Cerebellar nuclear complex (tissue), 1 donor: ENCODE measurements at regions not wholly inside any gene's neighbourhood (a gene's known extent, or its start where the extent isn't known, plus 50 kb on each side); places are given as distances from the start of the nearest gene placed in this dataset.
"Not testable (repeated sequence)": the region's sequence is repeated elsewhere in the genome, so short reads cannot be mapped to it uniquely, and the experiment has no call there.

Experiments
- DNase-seq, 2 experiments: peaks; one replicate each; lab custom pipeline; 2025; lab: John Stamatoyannopoulos, UW

DNA sequence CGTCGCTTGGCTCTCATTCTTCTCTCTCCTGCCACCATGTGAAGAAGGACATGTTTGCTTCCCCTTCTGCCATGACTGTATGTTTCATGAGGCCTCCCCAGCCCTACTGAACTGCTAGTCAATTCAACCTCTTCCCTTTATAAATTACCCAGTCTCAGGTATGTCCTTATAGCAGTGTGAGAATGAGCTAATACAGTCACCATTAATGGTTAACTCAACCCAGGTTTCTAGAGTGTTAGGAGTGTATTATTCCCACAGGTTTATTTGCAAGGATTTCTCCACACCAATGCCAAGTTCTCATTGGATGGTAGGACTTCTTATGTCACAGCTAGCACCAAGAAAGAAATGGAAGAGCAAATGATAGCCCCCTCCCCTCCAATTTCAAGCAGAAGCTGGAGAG is 71.9 kb downstream of the DYNAP start:
- no peak for DNase-seq

DNA sequence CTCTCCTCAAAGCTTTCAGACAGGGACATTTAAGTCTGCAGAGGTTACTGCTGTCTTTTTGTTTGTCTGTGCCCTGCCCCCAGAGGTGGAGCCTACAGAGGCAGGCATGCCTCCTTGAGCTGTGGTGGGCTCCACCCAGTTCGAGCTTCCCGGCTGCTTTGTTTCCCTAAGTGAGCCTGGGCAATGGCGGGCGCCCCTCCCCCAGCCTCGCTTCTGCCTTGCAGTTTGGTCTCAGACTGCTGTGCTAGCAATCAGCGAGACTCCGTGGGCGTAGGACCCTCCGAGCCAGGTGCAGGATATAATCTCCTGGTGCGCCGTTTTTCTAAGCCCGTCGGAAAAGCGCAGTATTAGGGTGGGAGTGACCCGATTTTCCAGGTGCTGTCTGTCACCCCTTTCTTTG is 78.7 kb downstream of the DYNAP start:
- DNase-seq: not testable (repeated sequence)

DNA sequence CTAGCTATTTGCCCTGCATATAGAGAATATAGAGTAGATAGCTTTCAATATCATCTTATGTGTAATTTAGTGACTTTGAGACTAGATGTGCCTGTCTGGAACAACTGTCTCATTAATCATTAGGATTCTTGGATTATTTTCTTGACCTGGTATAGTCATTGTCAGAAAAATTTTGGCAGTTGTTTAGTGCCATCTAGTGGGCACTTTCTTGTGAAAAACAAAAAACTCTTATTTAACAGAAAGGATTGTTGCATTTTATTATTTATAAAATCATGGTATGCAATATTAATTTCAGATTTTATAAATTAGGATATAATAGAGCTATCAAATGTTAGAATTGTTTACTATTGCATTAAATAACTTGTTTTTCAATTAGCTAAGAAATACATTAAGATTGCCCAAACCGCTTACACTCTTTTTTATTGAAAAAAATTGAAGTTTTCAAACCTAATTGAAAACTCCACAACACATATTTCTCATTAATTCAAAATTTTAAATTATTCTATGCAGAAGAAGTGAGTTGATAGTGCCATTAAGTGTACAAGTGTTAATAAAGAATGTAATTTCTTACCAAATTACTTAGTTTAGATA is 80.3 kb downstream of the DYNAP start:
- DNase-seq: no peak

DNA sequence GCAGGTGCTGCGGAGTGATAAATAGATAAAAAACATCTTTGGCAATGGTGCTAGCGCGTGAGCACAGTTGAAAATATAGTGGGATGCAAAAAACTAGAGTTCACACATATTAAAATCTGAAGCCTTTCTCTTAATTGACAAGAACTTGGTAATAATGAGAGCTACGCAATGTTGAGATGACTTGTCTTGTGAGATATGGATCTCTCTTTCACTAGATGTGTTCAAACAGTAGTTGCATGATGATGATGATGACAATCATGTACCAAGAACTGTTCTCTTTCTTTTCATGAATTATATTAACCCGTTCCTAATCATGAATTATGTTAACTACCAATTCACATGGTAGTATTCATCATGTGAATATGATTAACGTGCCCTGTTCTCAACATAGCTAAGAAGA is 81.1 kb downstream of the DYNAP start:
- DNase-seq: no peak

DNA sequence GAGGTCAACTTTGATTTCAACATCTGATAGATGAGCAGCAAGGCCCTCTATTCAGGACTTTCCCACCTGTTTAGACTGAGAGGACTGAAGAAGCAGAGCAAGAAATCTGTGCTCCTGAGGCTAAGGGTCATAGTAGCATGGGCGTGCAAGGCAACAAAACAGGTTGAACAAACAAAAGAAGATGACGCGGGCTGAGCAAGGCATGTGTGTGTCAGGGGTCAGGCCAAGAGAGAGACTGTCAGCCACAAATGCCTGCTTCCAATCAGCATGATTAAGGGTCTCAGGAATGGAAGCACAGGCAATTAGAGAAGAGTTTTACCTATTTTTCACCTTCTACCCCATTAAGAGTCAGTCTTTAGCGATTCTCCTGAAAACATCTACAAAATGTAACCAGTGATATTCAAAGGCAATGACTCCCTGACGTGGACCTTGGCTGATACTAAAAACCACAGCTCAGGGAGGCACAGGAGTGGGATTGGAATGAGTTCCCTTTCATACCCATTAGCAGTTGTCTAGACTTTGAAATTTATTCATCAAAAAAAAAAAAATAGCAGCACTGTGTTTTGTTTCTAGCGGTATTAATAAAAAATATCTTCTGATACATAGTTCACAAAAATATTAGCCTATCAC is 81.9 kb downstream of the DYNAP start:
- DNase-seq: no peak

DNA sequence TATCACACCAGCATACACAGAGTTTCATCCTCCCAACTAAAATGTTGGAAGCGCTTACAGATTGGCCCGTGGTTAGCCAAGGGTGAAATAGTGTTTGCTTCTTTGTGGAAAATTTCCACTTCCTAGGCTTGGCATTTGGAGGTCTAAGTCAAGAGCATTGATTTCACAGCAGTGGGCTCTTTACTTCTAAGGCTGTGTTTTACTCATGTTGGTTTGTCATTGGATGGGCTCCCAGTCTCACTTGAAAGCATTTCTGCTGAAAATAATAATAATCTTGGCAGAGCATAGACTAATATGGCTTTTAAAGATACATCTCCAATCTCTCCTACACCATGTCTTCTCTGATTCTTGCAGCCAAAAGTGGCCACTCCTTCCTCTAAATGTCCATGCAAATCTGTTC is 82.9 kb downstream of the DYNAP start:
- DNase-seq: no peak

DNA sequence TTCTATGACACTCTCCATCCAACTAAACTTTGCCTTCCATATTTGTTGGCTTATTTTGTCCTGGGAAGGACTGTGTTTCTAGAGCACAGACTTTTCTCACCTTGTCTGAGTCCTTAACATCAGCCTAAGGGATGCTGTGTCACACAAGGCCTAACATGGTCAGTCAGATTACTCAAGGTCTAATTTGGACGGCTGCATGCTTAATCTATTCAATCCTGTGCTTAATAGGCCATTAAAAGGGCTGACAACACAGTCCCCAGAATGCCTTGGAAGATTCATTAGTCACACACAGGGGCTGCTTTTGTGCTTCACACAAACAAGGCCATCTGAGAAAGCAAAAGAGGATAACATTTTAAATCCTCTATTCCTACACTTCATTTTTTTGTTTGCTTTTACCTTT is 84.0 kb downstream of the DYNAP start:
- DNase-seq: no peak

DNA sequence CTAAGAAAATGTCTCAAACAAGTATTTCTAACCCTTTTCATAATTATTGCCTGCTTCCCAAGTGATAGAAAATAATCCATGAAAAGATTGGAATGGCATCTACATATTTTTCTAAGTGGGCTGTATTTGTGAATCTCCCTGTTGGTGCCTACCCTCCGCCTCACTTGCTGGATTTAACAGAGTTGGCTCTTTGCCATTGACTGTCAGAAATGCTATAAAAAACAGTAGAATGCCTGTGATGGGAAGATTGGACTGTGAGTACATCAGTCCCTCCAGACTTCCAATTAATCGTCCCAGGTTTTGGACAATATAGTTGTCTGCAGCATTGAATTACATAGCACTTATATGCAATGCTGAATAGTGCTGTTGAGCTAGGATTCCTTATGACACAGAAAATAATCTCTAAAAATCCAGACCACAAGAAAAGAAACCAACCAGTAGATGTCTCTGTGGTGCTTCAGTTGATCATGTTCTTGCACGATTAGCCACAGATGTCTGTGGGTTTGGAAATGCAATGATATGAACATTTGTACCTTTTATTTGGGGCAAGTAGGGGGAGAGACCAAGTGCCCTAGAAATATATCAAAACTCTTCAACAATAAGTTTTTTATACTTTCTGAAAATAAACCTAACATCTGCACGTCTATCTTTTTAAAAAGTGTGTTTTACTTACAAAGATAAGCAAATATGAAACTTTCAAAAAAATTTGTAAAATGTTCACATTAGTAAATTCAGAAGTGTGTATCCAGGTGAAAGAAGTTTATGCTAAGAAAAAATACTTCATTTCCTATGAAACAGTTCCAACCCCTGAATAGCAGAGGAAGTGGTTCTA is 88.5 kb downstream of the DYNAP start:
- DNase-seq: peak in 1 of 2 experiments; percentile 23

DNA sequence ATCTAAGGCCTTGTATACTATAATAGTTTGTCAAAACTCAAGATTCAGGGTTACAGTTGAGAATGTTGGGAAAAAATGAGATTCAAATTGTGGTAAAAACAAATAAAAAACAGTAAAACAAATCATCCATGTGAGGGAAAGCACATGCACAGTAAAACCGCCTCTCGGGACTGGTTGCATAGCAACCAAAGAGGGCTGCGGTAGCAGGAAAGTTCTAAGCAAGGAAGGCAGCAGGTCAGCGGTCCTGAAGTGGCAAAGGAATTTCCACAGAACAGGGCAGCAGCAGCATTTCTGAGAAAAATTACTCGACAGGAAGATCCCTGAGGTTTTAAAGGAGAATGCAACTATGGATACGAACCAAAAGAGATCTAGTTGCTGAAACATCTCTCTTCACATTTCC is 93.7 kb downstream of the DYNAP start:
- DNase-seq: no peak

DNA sequence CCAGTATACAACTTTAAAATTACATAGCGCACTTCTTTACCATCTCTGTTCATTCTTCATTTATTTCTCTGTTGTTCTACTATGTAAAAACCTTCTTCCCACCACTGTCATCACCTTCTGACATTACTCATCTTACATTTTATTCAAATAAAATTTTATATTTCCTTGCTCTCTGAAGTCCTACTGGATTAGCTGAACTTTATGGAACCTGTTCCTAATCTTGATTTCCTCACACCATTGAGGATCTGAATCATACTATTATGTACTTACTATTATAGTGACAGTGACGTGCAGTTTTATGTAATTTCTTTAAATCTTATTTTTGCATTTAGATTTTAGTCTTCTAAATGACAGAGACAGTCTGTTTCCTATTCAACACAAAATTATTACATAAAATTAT is 98.3 kb downstream of the DYNAP start:
- no peak for DNase-seq

DNA sequence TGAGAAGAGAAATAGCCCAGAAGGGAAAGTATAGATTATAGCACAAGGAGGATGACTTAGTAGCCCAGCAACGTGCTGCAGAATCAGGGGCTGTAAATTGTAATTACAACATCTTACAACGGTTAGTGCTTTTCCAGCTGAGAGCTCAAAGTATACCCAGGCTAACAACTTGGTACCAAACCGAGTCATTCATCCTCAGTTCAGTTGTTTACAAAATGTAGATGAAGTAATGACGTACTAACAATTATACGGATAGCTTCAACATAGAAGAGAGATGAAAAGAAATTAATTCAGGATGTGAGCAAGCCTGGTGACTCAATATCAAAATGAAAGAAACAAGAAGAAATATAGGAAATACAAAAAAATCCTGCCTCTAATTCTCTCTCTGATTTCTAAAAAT is 99.2 kb downstream of the DYNAP start:
- DNase-seq: no peak

DNA sequence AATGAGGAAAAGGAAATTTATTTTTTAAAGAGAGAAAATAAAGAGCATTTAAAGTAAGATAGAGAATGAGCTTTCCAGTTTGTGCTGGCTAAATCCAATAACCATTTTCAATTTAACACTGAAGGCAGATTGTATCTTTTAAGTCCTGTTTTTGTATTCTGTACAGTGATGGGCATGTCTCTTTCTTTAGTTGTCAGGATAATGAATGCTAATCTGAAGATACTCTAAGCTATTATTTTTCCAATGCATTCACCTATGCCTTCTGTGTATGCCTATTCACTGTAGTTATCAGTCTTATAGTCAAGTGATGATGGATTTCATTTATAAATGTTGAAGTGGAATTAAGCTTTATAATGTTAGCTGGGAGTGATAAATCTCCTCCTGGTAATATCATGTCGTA is 101.4 kb downstream of the DYNAP start:
- DNase-seq: no peak

DNA sequence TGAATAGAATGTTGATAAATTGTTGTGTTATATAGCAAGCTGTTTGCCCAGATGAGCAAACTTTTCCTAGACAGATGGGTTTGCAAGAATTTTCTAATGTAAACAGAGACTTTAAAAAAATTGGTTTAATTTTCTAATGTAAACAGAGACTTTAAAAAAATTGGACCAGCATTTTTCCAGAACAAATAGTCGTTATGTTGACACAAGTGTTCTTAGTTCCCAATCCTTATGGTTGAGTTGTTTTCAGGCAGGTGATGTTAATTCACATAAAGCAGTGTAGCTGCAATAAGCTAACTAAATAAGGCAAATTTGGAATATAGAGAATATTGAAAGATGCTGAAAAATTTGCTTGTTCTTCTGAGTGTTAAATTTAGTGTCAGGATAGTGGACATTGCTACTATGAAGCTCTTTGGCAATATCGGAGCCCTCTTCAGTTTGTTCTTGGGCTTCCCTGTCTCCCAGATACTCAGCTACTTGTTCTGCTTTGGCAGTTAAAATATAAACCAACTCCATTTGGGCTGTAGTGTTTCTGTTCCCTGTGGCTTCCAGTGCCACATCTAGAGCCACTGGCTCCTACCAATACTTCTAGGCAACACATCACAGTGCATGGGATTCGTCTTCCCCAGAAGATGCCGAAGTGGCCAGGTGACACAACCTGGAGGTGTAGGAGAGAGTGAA is 105.7 kb downstream of the DYNAP start:
- DNase-seq: no peak

DNA sequence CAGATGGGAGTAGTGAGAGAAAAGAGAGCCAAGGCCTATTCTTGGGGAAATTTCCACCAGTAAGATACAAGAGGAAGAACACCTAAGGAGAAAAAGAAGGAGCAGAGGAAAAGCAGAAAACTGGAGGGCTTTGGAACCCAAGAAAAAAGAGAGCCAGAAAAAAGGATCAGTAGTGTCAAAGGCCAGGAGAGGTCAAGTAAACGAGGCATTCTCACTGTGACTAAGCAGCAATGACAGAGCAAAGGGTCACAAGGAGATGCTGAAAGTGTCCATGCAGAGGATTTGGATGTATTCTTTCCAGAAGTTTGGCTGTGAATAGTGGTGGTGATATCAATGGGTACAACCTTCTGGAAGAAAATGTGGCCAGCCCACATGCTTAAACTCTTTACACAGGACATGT is 109.5 kb downstream of the DYNAP start:
- no peak for DNase-seq

DNA sequence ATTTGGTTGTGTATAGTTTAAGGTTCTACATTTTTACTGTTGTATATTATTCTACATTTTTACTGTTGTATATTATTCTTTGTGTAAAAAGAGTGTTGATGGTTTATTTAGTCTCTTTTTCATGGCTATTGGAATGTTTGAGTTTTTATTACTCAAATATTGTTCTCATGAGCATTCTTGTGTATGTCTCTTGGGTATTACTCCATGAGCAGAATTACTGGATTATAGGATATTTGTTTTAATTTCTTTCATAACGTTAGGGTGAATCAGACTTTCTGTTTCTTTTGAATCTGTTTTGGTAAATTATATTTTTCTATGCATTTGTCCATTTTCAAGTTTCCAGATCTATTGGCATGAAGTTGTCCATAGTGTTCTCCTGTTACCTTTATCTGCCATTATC is 111.6 kb downstream of the DYNAP start:
- DNase-seq: no peak

DNA sequence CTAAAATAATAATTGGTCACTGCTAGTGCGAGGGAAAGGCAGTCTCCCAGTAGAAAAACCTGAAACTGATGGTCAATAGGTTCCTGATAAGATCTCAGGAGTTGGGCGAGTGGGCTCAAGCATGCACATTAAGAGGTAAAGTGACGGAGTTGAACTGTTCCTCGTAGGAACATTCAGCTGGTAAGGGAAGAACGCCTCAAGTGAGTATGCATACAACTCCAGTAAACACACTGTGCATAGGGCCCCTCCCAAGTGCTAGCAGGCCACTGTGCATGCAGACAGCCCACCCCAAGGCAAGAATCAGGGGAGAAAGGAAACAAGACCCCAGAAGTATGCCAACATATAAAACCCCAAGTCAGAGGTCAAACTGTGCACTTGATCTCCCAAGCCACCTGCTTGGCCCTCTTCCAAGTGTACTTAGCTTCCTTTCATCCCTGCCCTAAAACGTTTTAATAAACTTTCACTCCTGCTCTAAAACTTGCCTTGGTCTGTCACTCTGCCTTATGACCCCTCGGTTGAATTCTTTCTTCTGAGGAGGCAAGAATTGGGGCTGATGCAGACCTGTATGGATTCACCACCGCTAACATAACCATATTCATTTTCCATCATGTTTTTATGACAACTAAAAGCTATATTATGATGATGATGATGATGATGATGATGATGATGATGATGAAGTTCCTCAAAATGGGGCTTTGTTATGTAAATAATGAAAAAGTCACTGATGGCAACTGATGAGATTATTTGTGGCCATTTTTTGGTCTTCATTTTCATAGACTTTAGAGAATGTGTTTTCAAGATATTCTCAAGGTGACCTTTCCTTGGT is 118.0 kb upstream of the RAB27B start:
- DNase-seq: no peak

DNA sequence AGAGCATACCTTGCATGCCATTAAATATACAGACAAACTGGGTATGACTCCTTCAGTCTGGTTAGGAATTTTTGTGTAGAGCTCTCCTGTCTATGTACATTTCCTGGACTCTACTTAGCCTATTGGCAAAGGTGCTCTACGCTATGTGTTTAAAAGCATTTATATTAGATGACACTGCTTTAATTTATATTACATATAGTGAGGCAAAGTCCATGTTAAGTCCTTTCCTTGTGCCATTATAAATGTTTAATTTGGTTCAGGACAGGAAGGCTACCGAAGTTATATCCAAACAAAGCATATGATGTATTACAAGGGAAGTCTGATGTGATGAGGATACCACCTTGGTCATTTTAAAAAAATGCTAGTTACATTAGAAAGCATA is 117.4 kb upstream of the RAB27B start:
- DNase-seq: no peak

DNA sequence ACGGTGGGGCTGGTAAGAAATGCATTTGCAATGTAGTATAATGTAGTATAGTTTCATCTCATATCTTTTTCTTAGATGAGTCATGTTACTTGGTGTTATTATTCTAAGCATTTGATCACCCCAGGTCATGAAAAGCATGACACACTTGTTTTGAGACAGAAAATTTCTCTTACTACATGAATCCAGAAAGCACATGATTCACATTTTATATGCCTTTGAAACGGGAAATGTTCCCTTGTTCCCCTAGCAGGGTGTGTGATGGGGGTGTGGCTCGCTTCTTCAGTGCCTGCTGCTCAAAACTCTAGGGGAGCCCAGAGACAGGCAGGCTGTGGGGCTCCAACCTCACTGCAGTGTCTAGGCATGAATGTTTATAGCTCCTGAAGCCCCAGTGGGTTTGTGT is 116.0 kb upstream of the RAB27B start:
- no peak for DNase-seq

DNA sequence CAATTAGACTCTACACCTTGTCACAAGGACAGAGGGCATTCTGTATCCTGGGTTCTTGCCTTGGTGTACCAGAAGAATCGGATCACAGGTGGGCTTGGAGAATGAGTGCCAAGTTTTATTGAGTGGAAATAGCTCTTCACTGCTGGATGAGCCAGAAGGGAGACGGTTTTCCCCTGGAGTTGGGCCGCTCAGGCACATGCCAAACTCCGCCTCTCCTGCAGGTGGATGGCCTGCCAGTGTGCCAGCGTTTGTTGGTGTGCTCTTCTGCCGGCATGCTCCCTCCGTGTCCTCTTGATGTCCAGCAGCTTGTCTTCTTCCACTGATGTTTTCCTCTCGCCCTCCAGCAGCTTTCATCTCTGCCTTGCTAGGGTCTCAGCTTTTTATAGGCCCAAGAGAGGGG is 115.5 kb upstream of the RAB27B start:
- no peak for DNase-seq

DNA sequence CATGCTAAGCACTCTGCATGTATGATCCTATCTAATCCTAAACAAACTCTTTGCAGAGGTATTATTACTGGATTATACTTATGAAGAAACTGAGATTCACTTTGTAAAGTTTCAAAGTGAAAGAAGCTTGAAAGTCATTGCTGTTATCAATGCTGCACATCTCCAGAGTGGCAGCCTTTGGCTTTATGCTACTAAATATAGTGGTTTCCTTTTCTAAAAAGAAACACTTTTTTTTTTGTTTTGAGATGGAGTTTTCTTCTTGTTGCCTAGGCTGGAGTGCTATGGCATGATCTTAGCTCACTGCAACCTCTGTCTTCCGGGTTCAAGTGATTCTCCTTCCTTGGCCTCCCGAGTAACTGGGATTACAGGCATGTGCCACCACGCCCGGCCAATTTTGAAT is 114.9 kb upstream of the RAB27B start:
- no peak for DNase-seq

DNA sequence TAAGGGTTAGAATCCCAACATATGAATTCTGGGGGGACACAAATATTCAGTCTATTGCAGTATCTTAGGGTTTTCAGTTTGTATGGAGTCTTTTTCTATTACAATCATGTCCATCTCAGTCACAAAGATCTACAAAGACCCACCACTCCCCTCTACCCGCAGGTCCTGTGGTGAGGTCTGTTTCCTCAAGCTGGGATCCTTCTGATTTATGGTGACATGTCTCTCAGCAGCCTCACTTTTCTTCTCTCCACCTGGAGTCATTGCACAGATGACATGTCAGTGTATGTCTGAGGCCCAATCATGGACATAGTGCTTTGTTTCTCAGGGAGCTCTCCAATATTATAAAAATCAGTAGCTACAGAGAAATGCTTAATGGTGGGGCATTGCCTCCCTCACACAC is 113.4 kb upstream of the RAB27B start:
- no peak for DNase-seq

DNA sequence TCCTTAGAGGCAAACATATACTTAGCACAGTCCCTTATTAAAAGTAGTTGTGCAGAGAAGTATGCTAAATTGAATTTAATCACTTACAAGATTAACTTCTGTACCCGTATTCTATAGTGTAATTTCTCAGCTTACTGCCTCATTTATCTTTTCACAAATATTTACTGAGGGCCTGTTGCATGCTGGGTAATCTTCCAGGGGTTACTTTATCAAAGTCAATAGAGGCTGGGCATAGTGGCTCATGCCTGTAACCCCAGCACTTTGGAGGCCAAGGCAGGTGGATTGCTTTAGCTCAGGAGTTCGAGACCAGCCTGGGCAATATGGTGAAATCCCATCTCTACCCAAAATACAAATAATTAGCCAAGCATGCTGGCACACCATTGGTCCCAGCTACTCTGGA is 111.7 kb upstream of the RAB27B start:
- no peak for DNase-seq
